ENCODE measurements at regions not wholly inside any gene's neighbourhood (a gene's known extent, or its start where the extent isn't known, plus 50 kb on each side); places are given as distances from the start of the nearest gene placed in this dataset.

- TF ChIP-seq CTCF (IDR thresholded peaks at IDR 0.05) (no peak), POLR2A (IDR thresholded peaks at IDR 0.05) (no peak), POLR2AphosphoS5 (IDR thresholded peaks at IDR 0.05) (no peak)
Measured at GRCh38 chr10:81216949-81217348, 658.0 kb upstream of the NRG3 start.

Data from stomach (tissue), 4 donors.